Mammary epithelial cell (primary cell): ENCODE measurements at regions not wholly inside any gene's neighbourhood (a gene's known extent, or its start where the extent isn't known, plus 50 kb on each side); places are given as distances from the start of the nearest gene placed in this dataset.

Source experiments
- CTCF ChIP-seq, 2 donors: IDR thresholded peaks in 1 of 2; conservative IDR thresholded peaks in 1 of 2; 2 replicates each; pipeline ENCODE4 v1.5.1; 2011 to 2012; ENCODE audit warnings: inconsistent platforms in 2 of 2, low read length in 2 of 2, mild to moderate bottlenecking in 2 of 2, control low read depth in 1 of 2, low read depth in 1 of 2; ENCODE audit not compliant: insufficient read depth in 1 of 2; ENCODE audit errors: extremely low read depth in 1 of 2
- EZH2 ChIP-seq: IDR thresholded peaks from 2 replicates; pipeline ENCODE4 v1.6.1; 2012; ENCODE audit warnings: low read length, inconsistent platforms, borderline replicate concordance

- TF ChIP-seq CTCF (conservative IDR thresholded peaks at IDR 0.05 in 1 of 2, IDR thresholded peaks at IDR 0.05 in 1 of 2; ENCODE audit: extremely low read depth in 1 of 2, insufficient read depth in 1 of 2, low read depth in 1 of 2, low read length in 2 of 2) (no peak), EZH2 (no peak)
These were observed 183.6 kb upstream of the ZNF385D start for GRCh38 chr3:21934591-21934990.
